Effector memory CD8-positive, alpha-beta T cell (primary cell): ENCODE measurements at regions not wholly inside any gene's neighbourhood (a gene's known extent, or its start where the extent isn't known, plus 50 kb on each side); places are given as distances from the start of the nearest gene placed in this dataset.

Experiments
- ATAC-seq: fragments of 150-1000 bp; cut with Tn5 transposase; replicated peaks from 2 replicates; pipeline ENCODE4 v1.10.0; 2021; ENCODE audit warnings: mild to moderate bottlenecking, moderate library complexity
- DNase-seq, 3 experiments: peaks; one replicate each; pipeline ENCODE4 v3.0.0; 2021
- H3K27ac Mint-ChIP-seq, 2 donors: one replicate each; pipeline ENCODE4 v1.8.0; 2022; ENCODE audit warnings: mild to moderate bottlenecking in 2 of 2, mixed read lengths in 2 of 2, moderate library complexity in 2 of 2
- H3K27me3 Mint-ChIP-seq, 2 donors: one replicate each; pipeline ENCODE4 v1.8.0; 2022; ENCODE audit warnings: mixed read lengths in 2 of 2
- H3K36me3 Mint-ChIP-seq: one replicate; pipeline ENCODE4 v1.8.0; 2022; ENCODE audit warnings: mild to moderate bottlenecking, moderate library complexity, mixed read lengths; ENCODE audit not compliant: insufficient read depth
- H3K4me1 Mint-ChIP-seq, 2 donors: one replicate each; pipeline ENCODE4 v1.8.0; 2022; ENCODE audit warnings: low read depth in 2 of 2, mixed read lengths in 2 of 2
- H3K4me3 Mint-ChIP-seq, 2 donors: one replicate each; pipeline ENCODE4 v1.8.0; 2022; ENCODE audit warnings: mild to moderate bottlenecking in 2 of 2, mixed read lengths in 2 of 2, moderate library complexity in 2 of 2
- H3K9me3 Mint-ChIP-seq, 2 donors: one replicate each; pipeline ENCODE4 v1.8.0; 2022; ENCODE audit warnings: mixed read lengths in 2 of 2

DNA sequence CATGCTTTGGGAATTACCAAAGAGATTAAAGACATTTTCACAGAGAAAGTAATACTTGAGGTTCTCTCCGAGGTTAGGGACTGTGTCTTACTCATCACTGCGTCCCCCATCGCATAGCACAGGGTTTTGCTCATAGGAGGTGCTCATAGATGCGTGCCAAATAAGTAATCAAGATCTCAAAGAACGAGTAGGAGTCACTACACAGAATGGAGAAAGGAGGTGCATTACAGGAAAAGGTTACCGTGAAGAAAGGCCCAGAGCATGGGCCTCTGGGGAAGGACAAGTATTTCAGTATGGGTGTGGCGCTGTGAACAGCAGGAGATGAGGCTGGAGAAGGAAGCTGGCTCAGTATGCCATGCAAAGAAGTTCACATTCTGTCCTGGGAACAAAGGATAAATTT is 182.4 kb downstream of the ACTL7B start:
- Mint-ChIP-seq H3K4me3 (no peak overlapping the region), H3K9me3 (no peaks in the 10 kb centered on the region), H3K36me3 (no peaks in the 10 kb centered on the region), H3K27me3 (no peaks in the 10 kb centered on the region), H3K4me1 (no peaks in the 10 kb centered on the region), H3K27ac (no peak overlapping the region)
- DNase-seq (no peak), ATAC-seq (no peak)

DNA sequence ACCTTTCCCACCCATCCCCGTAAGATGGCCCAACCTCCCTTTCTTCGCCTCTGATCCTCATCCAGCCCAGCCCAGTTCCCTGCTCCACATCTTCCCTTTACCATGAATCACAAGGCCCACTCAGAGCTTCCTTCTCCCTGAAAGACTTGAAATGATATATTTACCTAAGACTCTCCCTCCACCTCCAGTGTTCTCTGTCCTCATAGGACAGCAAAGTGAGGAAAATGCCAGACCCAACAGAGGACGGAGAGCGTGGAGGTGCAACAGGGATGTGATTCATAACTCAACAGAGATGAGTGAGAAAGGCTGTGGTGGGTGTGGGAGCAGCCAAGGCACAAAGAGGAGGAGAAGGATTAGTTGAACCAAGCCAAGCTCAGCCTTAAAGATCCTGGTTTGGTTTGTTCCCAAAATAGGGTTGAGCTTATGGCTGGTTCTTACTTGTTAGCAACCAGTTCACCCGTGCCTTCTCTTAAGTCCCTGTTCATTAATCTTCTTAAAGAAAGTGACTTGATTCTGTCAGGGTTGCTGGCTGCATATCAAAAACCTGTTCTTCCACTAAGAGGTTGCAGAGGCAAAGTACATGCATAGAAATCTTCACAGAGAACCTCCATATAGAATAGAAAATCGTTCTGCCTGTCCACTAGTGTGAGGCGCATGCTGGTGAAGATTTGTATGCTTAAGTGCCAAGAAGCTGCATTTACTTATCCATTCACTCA is 183.2 kb downstream of the ACTL7B start:
- no peak overlapping the region for H3K4me3 Mint-ChIP-seq
- H3K9me3 Mint-ChIP-seq = no peaks in the 10 kb centered on the region
- DNase-seq (no peak), ATAC-seq (no peak)
- no peaks in the 10 kb centered on the region for H3K36me3 Mint-ChIP-seq
- H3K4me1 Mint-ChIP-seq = no peaks in the 10 kb centered on the region
- no peaks in the 10 kb centered on the region for H3K27me3 Mint-ChIP-seq
- no peak overlapping the region for H3K27ac Mint-ChIP-seq

DNA sequence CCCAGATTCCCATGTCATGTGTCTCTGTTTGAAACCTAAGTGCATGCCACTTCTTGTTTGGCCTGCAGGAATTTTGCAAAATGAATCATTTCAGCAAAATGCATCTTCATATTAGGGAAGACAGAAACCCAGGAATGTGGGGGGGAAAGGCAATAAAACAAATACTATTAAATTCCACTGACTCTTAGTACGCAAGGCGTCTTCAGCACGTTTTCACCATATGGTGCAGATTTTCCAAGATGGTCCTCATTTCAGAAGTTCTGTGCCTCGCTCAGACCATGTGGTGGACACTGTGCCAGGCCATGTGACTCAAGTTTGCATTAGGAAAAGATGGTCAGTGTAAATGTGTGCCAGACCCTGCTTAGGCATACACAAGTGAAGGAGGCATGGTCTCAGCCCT is 184.0 kb downstream of the ACTL7B start:
- no peaks in the 10 kb centered on the region for H3K4me1 Mint-ChIP-seq
- ATAC-seq (no peak), DNase-seq (no peak)
- no peaks in the 10 kb centered on the region for H3K36me3 Mint-ChIP-seq
- H3K27me3 Mint-ChIP-seq = no peaks in the 10 kb centered on the region
- H3K9me3 Mint-ChIP-seq = no peaks in the 10 kb centered on the region
- no peak overlapping the region for H3K4me3 Mint-ChIP-seq
- no peak overlapping the region for H3K27ac Mint-ChIP-seq

GRCh38 chr9:108671176-108671575 is 184.6 kb downstream of the ACTL7B start:
- no peak overlapping the region for H3K27ac Mint-ChIP-seq
- no peaks in the 10 kb centered on the region for H3K9me3 Mint-ChIP-seq
- H3K4me3 Mint-ChIP-seq = no peak overlapping the region
- H3K36me3 Mint-ChIP-seq = no peaks in the 10 kb centered on the region
- ATAC-seq (no peak), DNase-seq (no peak)
- no peaks in the 10 kb centered on the region for H3K4me1 Mint-ChIP-seq
- H3K27me3 Mint-ChIP-seq = no peaks in the 10 kb centered on the region

DNA sequence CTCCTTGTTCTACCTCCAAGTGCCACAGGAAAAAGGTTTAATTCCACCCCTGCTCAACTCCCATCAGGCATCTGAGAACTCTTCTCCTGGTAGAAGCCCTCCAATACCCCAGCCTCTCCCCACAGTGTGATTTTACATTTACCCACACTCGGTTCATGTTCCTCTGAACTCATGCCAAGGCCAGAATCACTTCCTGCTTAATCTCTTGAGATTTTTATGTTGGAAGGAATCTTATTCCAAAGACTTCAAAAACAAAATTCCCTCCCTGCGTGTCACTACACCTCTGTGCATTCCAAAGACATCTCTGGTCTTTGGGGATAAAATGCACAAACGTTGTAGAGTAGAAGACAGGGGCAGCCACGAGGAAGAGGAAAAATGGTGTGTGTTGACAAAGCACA is 186.8 kb downstream of the ACTL7B start:
- Mint-ChIP-seq H3K4me3 (no peak overlapping the region), H3K36me3 (no peaks in the 10 kb centered on the region), H3K4me1 (no peaks in the 10 kb centered on the region), H3K9me3 (no peaks in the 10 kb centered on the region), H3K27me3 (no peaks in the 10 kb centered on the region), H3K27ac (no peak overlapping the region)
- ATAC-seq (no peak), DNase-seq (no peak)

- Mint-ChIP-seq H3K27me3 (no peaks in the 10 kb centered on the region), H3K27ac (no peak overlapping the region)
Measured at GRCh38 chr9:108668191-108668937, 187.4 kb downstream of the ACTL7B start.

GRCh38 chr9:108666240-108666784 is 189.5 kb downstream of the ACTL7B start:
- no peak for DNase-seq
- H3K4me1 Mint-ChIP-seq = no peaks in the 10 kb centered on the region
- peaks cover 0 to 3% of the 10 kb centered on the region in 2 donors for H3K9me3 Mint-ChIP-seq
- H3K4me3 Mint-ChIP-seq = no peak overlapping the region
- H3K27me3 Mint-ChIP-seq = no peaks in the 10 kb centered on the region
- ATAC-seq = no peak
- H3K27ac Mint-ChIP-seq = no peak overlapping the region
- H3K36me3 Mint-ChIP-seq = no peaks in the 10 kb centered on the region

More at GRCh38 chr9:108668191-108668937, 187.4 kb downstream of the ACTL7B start:
- ATAC-seq (no peak), DNase-seq (no peak)
- Mint-ChIP-seq H3K36me3 (no peaks in the 10 kb centered on the region), H3K9me3 (no peaks in the 10 kb centered on the region), H3K4me1 (no peaks in the 10 kb centered on the region), H3K4me3 (no peak overlapping the region)

- no peak overlapping the region for H3K27ac Mint-ChIP-seq
- DNase-seq (no peak), ATAC-seq (no peak)
- peaks cover 0 to 3% of the 10 kb centered on the region in 2 donors for H3K9me3 Mint-ChIP-seq
- H3K36me3 Mint-ChIP-seq = no peaks in the 10 kb centered on the region
- H3K4me3 Mint-ChIP-seq = no peak overlapping the region
- H3K4me1 Mint-ChIP-seq = no peaks in the 10 kb centered on the region
- H3K27me3 Mint-ChIP-seq = no peaks in the 10 kb centered on the region
Measured at GRCh38 chr9:108665521-108666239, 190.1 kb downstream of the ACTL7B start.

- no peaks in the 10 kb centered on the region for H3K4me1 Mint-ChIP-seq
- no peak overlapping the region for H3K27ac Mint-ChIP-seq
- no peaks in the 10 kb centered on the region for H3K27me3 Mint-ChIP-seq
- DNase-seq (no peak), ATAC-seq (no peak)
- H3K36me3 Mint-ChIP-seq = no peaks in the 10 kb centered on the region
- H3K4me3 Mint-ChIP-seq = no peak overlapping the region
- H3K9me3 Mint-ChIP-seq = peaks cover 0 to 3% of the 10 kb centered on the region in 2 donors
Measured at GRCh38 chr9:108664309-108665255, 191.2 kb downstream of the ACTL7B start.

GRCh38 chr9:108663422-108663821 is 192.4 kb downstream of the ACTL7B start:
- H3K4me1 Mint-ChIP-seq = no peaks in the 10 kb centered on the region
- ATAC-seq (no peak), DNase-seq (no peak)
- H3K4me3 Mint-ChIP-seq = no peak overlapping the region
- no peaks in the 10 kb centered on the region for H3K27me3 Mint-ChIP-seq
- no peaks in the 10 kb centered on the region for H3K36me3 Mint-ChIP-seq
- H3K9me3 Mint-ChIP-seq = peaks cover 8 to 10% of the 10 kb centered on the region in 2 donors
- no peak overlapping the region for H3K27ac Mint-ChIP-seq

GRCh38 chr9:108662956-108663355 is 192.8 kb downstream of the ACTL7B start:
- Mint-ChIP-seq H3K4me1 (no peaks in the 10 kb centered on the region), H3K36me3 (no peaks in the 10 kb centered on the region), H3K4me3 (no peak overlapping the region), H3K27ac (no peak overlapping the region), H3K9me3 (peaks cover 8 to 10% of the 10 kb centered on the region in 2 donors), H3K27me3 (no peaks in the 10 kb centered on the region)
- DNase-seq = no peak
- no peak for ATAC-seq

DNA sequence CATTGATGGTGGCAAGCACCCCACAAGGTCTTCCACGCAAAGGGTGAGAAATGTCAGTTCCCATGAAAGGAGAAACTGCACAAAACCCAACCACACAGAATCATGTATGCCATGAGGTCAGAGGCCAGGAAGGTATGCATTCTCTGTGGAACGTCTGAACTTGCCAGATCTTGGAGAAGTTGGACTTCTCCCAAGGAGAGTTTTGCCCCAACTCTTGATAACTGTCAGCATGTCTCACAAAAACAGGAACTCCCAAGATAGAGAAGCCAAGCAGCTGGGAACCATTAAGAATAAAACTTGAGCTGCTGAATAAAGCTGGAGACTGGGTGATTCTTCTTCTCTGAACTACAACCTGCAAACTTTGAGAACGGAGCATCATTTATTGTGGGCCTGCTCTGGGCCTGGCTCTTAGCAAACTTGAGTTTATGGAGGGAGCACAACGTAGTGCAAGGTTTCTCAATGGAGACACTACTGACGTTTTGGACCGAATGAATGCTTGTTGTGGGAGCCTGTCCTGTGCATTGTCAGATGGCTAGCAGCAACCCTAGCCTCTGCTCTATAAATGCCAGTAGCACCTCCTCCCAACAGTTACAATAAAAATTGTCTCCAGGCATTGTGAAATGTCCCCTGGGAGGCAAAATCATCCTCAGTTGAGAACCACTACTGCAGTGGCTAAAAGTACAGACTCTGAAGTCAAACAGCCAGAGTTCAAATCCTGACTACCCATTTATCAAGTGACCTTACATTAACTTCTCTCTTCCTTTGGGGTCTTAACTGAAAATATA is 193.5 kb downstream of the ACTL7B start:
- no peaks in the 10 kb centered on the region for H3K27me3 Mint-ChIP-seq
- no peaks in the 10 kb centered on the region for H3K4me1 Mint-ChIP-seq
- no peak for ATAC-seq
- peaks cover 8 to 13% of the 10 kb centered on the region in 2 donors for H3K9me3 Mint-ChIP-seq
- H3K36me3 Mint-ChIP-seq = no peaks in the 10 kb centered on the region
- no peak for DNase-seq
- no peak overlapping the region for H3K4me3 Mint-ChIP-seq
- H3K27ac Mint-ChIP-seq = no peak overlapping the region
